Stomach (tissue), 4 donors: ENCODE measurements at regions not wholly inside any gene's neighbourhood (a gene's known extent, or its start where the extent isn't known, plus 50 kb on each side); places are given as distances from the start of the nearest gene placed in this dataset.

Source experiments
- POLR2A ChIP-seq, 4 donors: fragments of 450-650 bp; IDR thresholded peaks; one replicate each; pipeline ENCODE4 v1.6.1; 2016; ENCODE audit warnings: antibody characterized with exemption in 4 of 4, control low read depth in 2 of 4, mild to moderate bottlenecking in 1 of 4, moderate library complexity in 1 of 4
- TF ChIP-seq, protein P1 (sequence below), 7 experiments: fragments of 450-650 bp in 4 of 7; fragments of 200-600 bp in 3 of 7; sonication (generic) in 3 of 7; IDR thresholded peaks; one replicate each; pipeline ENCODE4 v1.5.1; 2016 to 2019; ENCODE audit warnings: antibody characterized with exemption in 7 of 7, control low read depth in 2 of 7, mild to moderate bottlenecking in 1 of 7

DNA sequence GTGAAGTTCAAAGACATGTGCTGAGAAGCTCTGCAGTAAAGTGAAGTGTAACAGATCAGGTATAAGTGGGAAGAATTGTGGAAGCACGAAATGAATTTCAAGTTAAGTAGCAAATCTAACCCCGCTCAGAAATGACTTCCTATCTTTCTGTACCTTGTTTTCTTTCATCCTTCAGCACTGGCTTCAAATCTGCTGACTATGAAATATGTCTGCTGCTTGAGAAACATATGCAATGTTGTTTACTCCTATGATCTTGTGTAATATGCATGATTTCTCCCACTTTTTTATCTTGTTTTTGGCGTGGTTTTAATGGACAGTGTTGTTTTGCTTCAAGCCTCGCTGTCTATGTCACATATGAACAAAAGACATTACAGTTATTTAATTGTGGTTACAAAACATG lies 545.3 kb upstream of the NCAM2 start:
- TF ChIP-seq POLR2A (IDR thresholded peaks at IDR 0.05), result no peak
- TF ChIP-seq, protein P1, sequence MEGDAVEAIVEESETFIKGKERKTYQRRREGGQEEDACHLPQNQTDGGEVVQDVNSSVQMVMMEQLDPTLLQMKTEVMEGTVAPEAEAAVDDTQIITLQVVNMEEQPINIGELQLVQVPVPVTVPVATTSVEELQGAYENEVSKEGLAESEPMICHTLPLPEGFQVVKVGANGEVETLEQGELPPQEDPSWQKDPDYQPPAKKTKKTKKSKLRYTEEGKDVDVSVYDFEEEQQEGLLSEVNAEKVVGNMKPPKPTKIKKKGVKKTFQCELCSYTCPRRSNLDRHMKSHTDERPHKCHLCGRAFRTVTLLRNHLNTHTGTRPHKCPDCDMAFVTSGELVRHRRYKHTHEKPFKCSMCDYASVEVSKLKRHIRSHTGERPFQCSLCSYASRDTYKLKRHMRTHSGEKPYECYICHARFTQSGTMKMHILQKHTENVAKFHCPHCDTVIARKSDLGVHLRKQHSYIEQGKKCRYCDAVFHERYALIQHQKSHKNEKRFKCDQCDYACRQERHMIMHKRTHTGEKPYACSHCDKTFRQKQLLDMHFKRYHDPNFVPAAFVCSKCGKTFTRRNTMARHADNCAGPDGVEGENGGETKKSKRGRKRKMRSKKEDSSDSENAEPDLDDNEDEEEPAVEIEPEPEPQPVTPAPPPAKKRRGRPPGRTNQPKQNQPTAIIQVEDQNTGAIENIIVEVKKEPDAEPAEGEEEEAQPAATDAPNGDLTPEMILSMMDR (IDR thresholded peaks at IDR 0.05), result no peak
